ENCODE measurements at regions not wholly inside any gene's neighbourhood (a gene's known extent, or its start where the extent isn't known, plus 50 kb on each side); places are given as distances from the start of the nearest gene placed in this dataset.

DNA sequence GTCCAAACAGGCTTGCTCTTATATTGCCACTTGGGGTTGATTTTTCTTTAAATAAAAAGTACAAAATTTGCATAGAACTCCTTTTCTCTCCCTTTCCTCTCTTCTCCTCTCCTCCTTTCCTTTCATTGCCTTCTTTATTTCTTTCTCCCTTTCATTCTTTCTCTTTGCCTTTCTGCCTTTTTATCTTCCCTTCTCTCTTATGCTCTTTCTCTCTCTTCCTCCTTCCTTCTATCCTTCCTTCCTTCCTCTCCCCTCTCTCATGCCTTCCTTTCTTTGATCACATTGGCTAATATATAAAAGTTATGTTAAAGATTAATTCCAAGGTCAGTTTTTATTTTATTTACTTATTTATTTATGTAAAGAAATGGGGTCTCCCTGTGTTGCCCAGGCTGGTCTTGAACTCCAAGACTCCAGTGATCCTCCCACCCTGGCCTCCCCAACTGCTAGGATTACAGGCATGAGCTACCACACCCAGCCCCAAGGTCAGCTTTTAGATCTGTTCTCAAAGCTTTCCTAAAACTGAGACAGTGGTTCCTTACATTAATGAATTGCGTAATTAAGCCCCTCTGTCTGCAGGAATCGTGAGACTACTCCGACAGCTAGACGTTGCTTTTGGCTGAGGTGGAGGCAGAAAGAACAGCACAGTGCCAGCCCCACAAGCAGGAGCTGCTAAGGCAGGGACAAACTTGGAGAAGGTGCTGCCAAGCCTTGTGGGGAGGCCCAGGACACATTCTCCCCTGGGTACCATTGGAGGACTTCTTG lies 361.9 kb downstream of the SIPA1L2 start:
- no peaks in the 10 kb centered on the region for H3K9me3 Mint-ChIP-seq
- H3T11ph ChIP-seq (ENCODE audit: low read length): no peak overlapping the region

More for the DNA sequence above, 361.9 kb downstream of the SIPA1L2 start:
- Histone ChIP-seq H2BK5ac (ENCODE audit: insufficient read length, low read length) (no peak overlapping the region), H3K27ac (ENCODE audit: insufficient read length, low read depth, low read length) (no peak overlapping the region), H3K4ac (ENCODE audit: low read depth, low read length) (no peak overlapping the region), H3K56ac (ENCODE audit: insufficient read length, low read depth, low read length) (no peak overlapping the region), H4K8ac (replicated peaks; ENCODE audit: insufficient read length, low read depth, low read length) (no peak overlapping the region), H2BK15ac (ENCODE audit: low read depth, low read length) (no peak overlapping the region), H3K27me3 (ENCODE audit: insufficient read depth, low read length) (no peaks in the 10 kb centered on the region; the same call in 1 of the 2 replicates), H3K23ac (ENCODE audit: insufficient read length, low read depth, low read length) (no peak overlapping the region), H4K91ac (ENCODE audit: insufficient read length, low read depth, low read length) (no peak overlapping the region), H3K18ac (ENCODE audit: insufficient read length, low read depth, low read length) (no peak overlapping the region), H3K9me3 (ENCODE audit: control insufficient read depth, low read depth, low read length) (no peaks in the 10 kb centered on the region), H2BK20ac (ENCODE audit: low read depth, low read length, poor library complexity, severe bottlenecking) (no peak overlapping the region), H3K9ac (ENCODE audit: extremely low read depth, insufficient read length, low read length) (no peak overlapping the region), H2AFZ (ENCODE audit: low read length) (no peak overlapping the region), H2BK120ac (ENCODE audit: low read depth, low read length, poor library complexity, severe bottlenecking) (no peak overlapping the region), H4K5ac (ENCODE audit: insufficient read length, low read depth, low read length) (no peak overlapping the region), H3K23me2 (ENCODE audit: insufficient read length, low read depth, low read length, poor library complexity, severe bottlenecking) (no peaks in the 10 kb centered on the region), H4K20me1 (ENCODE audit: control insufficient read depth, insufficient read depth, insufficient read length) (no peaks in the 10 kb centered on the region), H2AK5ac (ENCODE audit: insufficient read length, low read length) (no peak overlapping the region), H3K79me1 (ENCODE audit: insufficient read depth, low read depth, low read length, poor library complexity, severe bottlenecking) (no peaks in the 10 kb centered on the region), H3K14ac (ENCODE audit: insufficient read depth, low read length) (no peak overlapping the region), H3K4me2 (ENCODE audit: insufficient read depth, insufficient read length, low read length) (no peak overlapping the region), H3K79me2 (ENCODE audit: insufficient read depth, low read length) (no peaks in the 10 kb centered on the region), H2BK12ac (ENCODE audit: insufficient read length, low read depth, low read length) (no peak overlapping the region), H3K4me1 (ENCODE audit: insufficient read depth, low read length) (no peaks in the 10 kb centered on the region; the same call in 1 of the 2 replicates)
- WGBS (ENCODE audit: extremely low coverage, insufficient read length, low lambda C conversion rate): no CpG with 5 or more reads among the region's 4 CpGs
- H3K4me1 Mint-ChIP-seq: peaks cover 5 to 8% of the 10 kb centered on the region in 2 experiments
- TF ChIP-seq, protein P1, sequence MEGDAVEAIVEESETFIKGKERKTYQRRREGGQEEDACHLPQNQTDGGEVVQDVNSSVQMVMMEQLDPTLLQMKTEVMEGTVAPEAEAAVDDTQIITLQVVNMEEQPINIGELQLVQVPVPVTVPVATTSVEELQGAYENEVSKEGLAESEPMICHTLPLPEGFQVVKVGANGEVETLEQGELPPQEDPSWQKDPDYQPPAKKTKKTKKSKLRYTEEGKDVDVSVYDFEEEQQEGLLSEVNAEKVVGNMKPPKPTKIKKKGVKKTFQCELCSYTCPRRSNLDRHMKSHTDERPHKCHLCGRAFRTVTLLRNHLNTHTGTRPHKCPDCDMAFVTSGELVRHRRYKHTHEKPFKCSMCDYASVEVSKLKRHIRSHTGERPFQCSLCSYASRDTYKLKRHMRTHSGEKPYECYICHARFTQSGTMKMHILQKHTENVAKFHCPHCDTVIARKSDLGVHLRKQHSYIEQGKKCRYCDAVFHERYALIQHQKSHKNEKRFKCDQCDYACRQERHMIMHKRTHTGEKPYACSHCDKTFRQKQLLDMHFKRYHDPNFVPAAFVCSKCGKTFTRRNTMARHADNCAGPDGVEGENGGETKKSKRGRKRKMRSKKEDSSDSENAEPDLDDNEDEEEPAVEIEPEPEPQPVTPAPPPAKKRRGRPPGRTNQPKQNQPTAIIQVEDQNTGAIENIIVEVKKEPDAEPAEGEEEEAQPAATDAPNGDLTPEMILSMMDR (conservative IDR thresholded peaks at IDR 0.05): no peak
- peaks cover 17% of the 10 kb centered on the region for H3K27me3 Mint-ChIP-seq (ENCODE audit: low read depth)
- no peak for DNase-seq
- H3K27ac Mint-ChIP-seq: no peak overlapping the region
- H3K4me3 Mint-ChIP-seq: no peak overlapping the region
- peaks cover 0 to 2% (median 0%) of the 10 kb centered on the region in 3 experiments; a peak in 1 of 7 replicates for H3K36me3 Mint-ChIP-seq (ENCODE audit: insufficient read depth in 1 of 3, low read depth in 3 of 3)
